Liver (tissue), 8 donors: ENCODE measurements at regions not wholly inside any gene's neighbourhood (a gene's known extent, or its start where the extent isn't known, plus 50 kb on each side); places are given as distances from the start of the nearest gene placed in this dataset.

Experiments used
- DNase-seq: peaks from one replicate; pipeline ENCODE4 v3.0.0-alpha.2; 2017; ENCODE audit warnings: low spot score
- H3K27ac ChIP-seq, 2 donors: one replicate each; pipeline ENCODE4 v1.7.0; 2013; ENCODE audit warnings: inconsistent platforms in 2 of 2, low read length in 2 of 2, control low read depth in 1 of 2, low read depth in 1 of 2, mild to moderate bottlenecking in 1 of 2
- H3K27me3 ChIP-seq, 4 donors: one replicate each; pipeline versions ENCODE4 v1.6.1 to v1.7.0; 2013; ENCODE audit warnings: low read length in 3 of 4, inconsistent platforms in 1 of 4, mild to moderate bottlenecking in 1 of 4, moderate library complexity in 1 of 4; ENCODE audit not compliant: control insufficient read depth in 4 of 4, insufficient read depth in 4 of 4
- H3K36me3 ChIP-seq, 4 donors: one replicate each; pipeline versions ENCODE4 v1.6.1 to v1.7.0; 2013; ENCODE audit warnings: low read length in 3 of 4, mild to moderate bottlenecking in 3 of 4, low read depth in 1 of 4, moderate library complexity in 1 of 4; ENCODE audit not compliant: control insufficient read depth in 4 of 4, insufficient read depth in 3 of 4
- H3K4me1 ChIP-seq, 4 donors: one replicate each; pipeline versions ENCODE4 v1.6.1 to v1.7.0; 2013; ENCODE audit warnings: low read length in 3 of 4, mild to moderate bottlenecking in 3 of 4, moderate library complexity in 1 of 4; ENCODE audit not compliant: control insufficient read depth in 4 of 4, insufficient read depth in 4 of 4
- H3K4me3 ChIP-seq, 3 donors: one replicate each; pipeline versions ENCODE4 v1.6.1 to v1.7.0; 2013; ENCODE audit warnings: low read length in 3 of 3, control low read depth in 1 of 3, low read depth in 1 of 3, mild to moderate bottlenecking in 1 of 3
- H3K9ac ChIP-seq, 2 donors: one replicate each; pipeline ENCODE4 v1.7.0; 2013; ENCODE audit warnings: low read length in 2 of 2, mild to moderate bottlenecking in 2 of 2, moderate library complexity in 2 of 2, control low read depth in 1 of 2, low read depth in 1 of 2
- H3K9me3 ChIP-seq, 4 donors: one replicate each; pipeline versions ENCODE4 v1.6.1 to v1.7.0; 2013; ENCODE audit warnings: low read length in 3 of 4; ENCODE audit not compliant: control insufficient read depth in 4 of 4
- EGR1 ChIP-seq, 2 donors: IDR thresholded peaks; 2 replicates each; pipeline ENCODE4 v1.6.1; 2016 to 2018; ENCODE audit warnings: antibody characterized with exemption in 2 of 2, low read depth in 2 of 2
- FOXA1 ChIP-seq: IDR thresholded peaks from 2 replicates; pipeline ENCODE4 v1.6.1; 2016; ENCODE audit warnings: antibody characterized with exemption
- FOXA2 ChIP-seq: IDR thresholded peaks from 2 replicates; pipeline ENCODE4 v1.6.1; 2016; ENCODE audit warnings: antibody characterized with exemption
- GABPA ChIP-seq, 2 donors: IDR thresholded peaks in 1 of 2; conservative IDR thresholded peaks in 1 of 2; 2 replicates each; pipeline ENCODE4 v1.6.1; 2016; ENCODE audit warnings: antibody characterized with exemption in 2 of 2, mild to moderate bottlenecking in 1 of 2, moderate library complexity in 1 of 2
- HNF4A ChIP-seq, 2 donors: conservative IDR thresholded peaks; 2 replicates each; pipeline ENCODE4 v1.6.1; 2016; ENCODE audit warnings: antibody characterized with exemption in 2 of 2, mild to moderate bottlenecking in 2 of 2
- HNF4G ChIP-seq: IDR thresholded peaks from 2 replicates; pipeline ENCODE4 v1.6.1; 2016; ENCODE audit warnings: antibody characterized with exemption
- JUND ChIP-seq, 2 donors: IDR thresholded peaks; 2 replicates each; pipeline ENCODE4 v1.6.1; 2016; ENCODE audit warnings: antibody characterized with exemption in 2 of 2
- NR2F2 ChIP-seq: IDR thresholded peaks from 2 replicates; pipeline ENCODE4 v1.6.1; 2016; ENCODE audit warnings: antibody characterized with exemption
- RAD21 ChIP-seq, 2 donors: IDR thresholded peaks; 2 replicates each; pipeline ENCODE4 v1.6.1; 2016; ENCODE audit warnings: antibody characterized with exemption in 2 of 2, mild to moderate bottlenecking in 2 of 2
- RXRA ChIP-seq, 2 donors: IDR thresholded peaks; 2 replicates each; pipeline ENCODE4 v1.6.1; 2017 to 2018; ENCODE audit warnings: antibody characterized with exemption in 2 of 2, mild to moderate bottlenecking in 1 of 2
- SP1 ChIP-seq: IDR thresholded peaks from 2 replicates; pipeline ENCODE4 v1.6.1; 2018; ENCODE audit warnings: antibody characterized with exemption, mild to moderate bottlenecking
- TAF1 ChIP-seq: conservative IDR thresholded peaks from 2 replicates; pipeline ENCODE4 v1.6.1; 2016; ENCODE audit warnings: antibody characterized with exemption, mild to moderate bottlenecking
- YY1 ChIP-seq: IDR thresholded peaks from 2 replicates; pipeline ENCODE4 v1.6.1; 2016; ENCODE audit warnings: antibody characterized with exemption, mild to moderate bottlenecking
- WGBS: extraction: QIAGEN DNeasy Blood & Tissue Kit; methylation state at CpG from one replicate; pipeline ENCODE4 v1.1.7; 2013; 5-methylcytosine and 5-hydroxymethylcytosine counted together
- TF ChIP-seq, protein P1 (sequence below): IDR thresholded peaks from 2 replicates; pipeline ENCODE4 v1.6.1; 2016; ENCODE audit warnings: antibody characterized with exemption
- TF ChIP-seq, protein P2 (sequence below): fragments of 150-350 bp; IDR thresholded peaks from 2 replicates; pipeline ENCODE4 v1.5.1; 2017; ENCODE audit warnings: improper control_type of control experiment, low read depth, low read length; ENCODE audit not compliant: missing input control
- TF ChIP-seq, protein P3 (sequence below): IDR thresholded peaks from 2 replicates; pipeline ENCODE4 v1.6.1; 2016; ENCODE audit warnings: antibody characterized with exemption
- TF ChIP-seq, protein P4 (sequence below): IDR thresholded peaks from 2 replicates; pipeline ENCODE4 v1.6.1; 2016; ENCODE audit warnings: antibody characterized with exemption, mild to moderate bottlenecking
- TF ChIP-seq, protein P5 (sequence below): IDR thresholded peaks from 2 replicates; pipeline ENCODE4 v1.6.1; 2016; ENCODE audit warnings: antibody characterized with exemption
- donor health status: healthy.
- donor health status: healthy.
- donor health status: healthy.
- donor health status: healthy.
- donor health status: healthy.

DNA sequence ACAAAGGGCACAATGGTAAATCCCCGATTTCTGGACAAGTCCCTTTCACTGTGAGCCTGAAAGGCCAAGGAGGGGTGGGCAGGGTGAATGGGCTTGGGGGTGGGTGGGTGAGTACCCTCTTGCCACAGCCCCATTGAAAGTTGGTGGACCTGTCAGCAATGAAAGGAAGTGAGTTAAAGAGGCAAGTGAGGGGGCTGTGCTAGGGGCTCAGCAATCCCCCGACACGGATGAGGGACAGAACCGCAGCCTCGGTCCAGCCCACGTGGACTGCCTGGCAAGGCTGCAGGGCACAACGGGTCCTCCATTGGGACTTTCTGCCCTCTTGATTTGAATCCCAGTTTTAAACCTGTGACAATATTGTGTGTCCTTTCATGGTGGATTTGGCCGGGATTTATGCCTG is 255.3 kb downstream of the FOXD2 start:
- Histone ChIP-seq H3K4me3 (no peak overlapping the region), H3K36me3 (no peaks in the 10 kb centered on the region), H3K4me1 (peaks cover 0 to 5% (median 4%) of the 10 kb centered on the region in 4 donors), H3K9me3 (no peaks in the 10 kb centered on the region), H3K27me3 (no peaks in the 10 kb centered on the region), H3K9ac (no peak overlapping the region), H3K27ac (no peak overlapping the region)
- peak; percentile 21 for DNase-seq
- WGBS = 91% methylated on average over 8 of the region's 8 CpGs
- TF ChIP-seq, protein P1, sequence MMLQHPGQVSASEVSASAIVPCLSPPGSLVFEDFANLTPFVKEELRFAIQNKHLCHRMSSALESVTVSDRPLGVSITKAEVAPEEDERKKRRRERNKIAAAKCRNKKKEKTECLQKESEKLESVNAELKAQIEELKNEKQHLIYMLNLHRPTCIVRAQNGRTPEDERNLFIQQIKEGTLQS = no peak
- TF ChIP-seq SP1 (no peak), JUND (IDR thresholded peaks at IDR 0.05) (no peak), HNF4G (no peak), EGR1 (IDR thresholded peaks at IDR 0.05; ENCODE audit: low read depth in 2 of 2) (no peak), RXRA (IDR thresholded peaks at IDR 0.05) (no peak), NR2F2 (no peak), YY1 (no peak), FOXA2 (no peak), RAD21 (IDR thresholded peaks at IDR 0.05) (no peak), HNF4A (conservative IDR thresholded peaks at IDR 0.05) (no peak), GABPA (IDR thresholded peaks at IDR 0.05 in 1 of 2, conservative IDR thresholded peaks at IDR 0.05 in 1 of 2) (no peak), FOXA1 (no peak), TAF1 (no peak)
- TF ChIP-seq, protein P2, sequence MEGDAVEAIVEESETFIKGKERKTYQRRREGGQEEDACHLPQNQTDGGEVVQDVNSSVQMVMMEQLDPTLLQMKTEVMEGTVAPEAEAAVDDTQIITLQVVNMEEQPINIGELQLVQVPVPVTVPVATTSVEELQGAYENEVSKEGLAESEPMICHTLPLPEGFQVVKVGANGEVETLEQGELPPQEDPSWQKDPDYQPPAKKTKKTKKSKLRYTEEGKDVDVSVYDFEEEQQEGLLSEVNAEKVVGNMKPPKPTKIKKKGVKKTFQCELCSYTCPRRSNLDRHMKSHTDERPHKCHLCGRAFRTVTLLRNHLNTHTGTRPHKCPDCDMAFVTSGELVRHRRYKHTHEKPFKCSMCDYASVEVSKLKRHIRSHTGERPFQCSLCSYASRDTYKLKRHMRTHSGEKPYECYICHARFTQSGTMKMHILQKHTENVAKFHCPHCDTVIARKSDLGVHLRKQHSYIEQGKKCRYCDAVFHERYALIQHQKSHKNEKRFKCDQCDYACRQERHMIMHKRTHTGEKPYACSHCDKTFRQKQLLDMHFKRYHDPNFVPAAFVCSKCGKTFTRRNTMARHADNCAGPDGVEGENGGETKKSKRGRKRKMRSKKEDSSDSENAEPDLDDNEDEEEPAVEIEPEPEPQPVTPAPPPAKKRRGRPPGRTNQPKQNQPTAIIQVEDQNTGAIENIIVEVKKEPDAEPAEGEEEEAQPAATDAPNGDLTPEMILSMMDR = no peak
- TF ChIP-seq, protein P3, sequence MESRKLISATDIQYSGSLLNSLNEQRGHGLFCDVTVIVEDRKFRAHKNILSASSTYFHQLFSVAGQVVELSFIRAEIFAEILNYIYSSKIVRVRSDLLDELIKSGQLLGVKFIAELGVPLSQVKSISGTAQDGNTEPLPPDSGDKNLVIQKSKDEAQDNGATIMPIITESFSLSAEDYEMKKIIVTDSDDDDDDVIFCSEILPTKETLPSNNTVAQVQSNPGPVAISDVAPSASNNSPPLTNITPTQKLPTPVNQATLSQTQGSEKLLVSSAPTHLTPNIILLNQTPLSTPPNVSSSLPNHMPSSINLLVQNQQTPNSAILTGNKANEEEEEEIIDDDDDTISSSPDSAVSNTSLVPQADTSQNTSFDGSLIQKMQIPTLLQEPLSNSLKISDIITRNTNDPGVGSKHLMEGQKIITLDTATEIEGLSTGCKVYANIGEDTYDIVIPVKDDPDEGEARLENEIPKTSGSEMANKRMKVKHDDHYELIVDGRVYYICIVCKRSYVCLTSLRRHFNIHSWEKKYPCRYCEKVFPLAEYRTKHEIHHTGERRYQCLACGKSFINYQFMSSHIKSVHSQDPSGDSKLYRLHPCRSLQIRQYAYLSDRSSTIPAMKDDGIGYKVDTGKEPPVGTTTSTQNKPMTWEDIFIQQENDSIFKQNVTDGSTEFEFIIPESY = no peak
- TF ChIP-seq, protein P4, sequence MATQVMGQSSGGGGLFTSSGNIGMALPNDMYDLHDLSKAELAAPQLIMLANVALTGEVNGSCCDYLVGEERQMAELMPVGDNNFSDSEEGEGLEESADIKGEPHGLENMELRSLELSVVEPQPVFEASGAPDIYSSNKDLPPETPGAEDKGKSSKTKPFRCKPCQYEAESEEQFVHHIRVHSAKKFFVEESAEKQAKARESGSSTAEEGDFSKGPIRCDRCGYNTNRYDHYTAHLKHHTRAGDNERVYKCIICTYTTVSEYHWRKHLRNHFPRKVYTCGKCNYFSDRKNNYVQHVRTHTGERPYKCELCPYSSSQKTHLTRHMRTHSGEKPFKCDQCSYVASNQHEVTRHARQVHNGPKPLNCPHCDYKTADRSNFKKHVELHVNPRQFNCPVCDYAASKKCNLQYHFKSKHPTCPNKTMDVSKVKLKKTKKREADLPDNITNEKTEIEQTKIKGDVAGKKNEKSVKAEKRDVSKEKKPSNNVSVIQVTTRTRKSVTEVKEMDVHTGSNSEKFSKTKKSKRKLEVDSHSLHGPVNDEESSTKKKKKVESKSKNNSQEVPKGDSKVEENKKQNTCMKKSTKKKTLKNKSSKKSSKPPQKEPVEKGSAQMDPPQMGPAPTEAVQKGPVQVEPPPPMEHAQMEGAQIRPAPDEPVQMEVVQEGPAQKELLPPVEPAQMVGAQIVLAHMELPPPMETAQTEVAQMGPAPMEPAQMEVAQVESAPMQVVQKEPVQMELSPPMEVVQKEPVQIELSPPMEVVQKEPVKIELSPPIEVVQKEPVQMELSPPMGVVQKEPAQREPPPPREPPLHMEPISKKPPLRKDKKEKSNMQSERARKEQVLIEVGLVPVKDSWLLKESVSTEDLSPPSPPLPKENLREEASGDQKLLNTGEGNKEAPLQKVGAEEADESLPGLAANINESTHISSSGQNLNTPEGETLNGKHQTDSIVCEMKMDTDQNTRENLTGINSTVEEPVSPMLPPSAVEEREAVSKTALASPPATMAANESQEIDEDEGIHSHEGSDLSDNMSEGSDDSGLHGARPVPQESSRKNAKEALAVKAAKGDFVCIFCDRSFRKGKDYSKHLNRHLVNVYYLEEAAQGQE = no peak
- TF ChIP-seq, protein P5, sequence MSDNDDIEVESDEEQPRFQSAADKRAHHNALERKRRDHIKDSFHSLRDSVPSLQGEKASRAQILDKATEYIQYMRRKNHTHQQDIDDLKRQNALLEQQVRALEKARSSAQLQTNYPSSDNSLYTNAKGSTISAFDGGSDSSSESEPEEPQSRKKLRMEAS = no peak
